Upper lobe of left lung (tissue), 4 donors: ENCODE measurements at regions not wholly inside any gene's neighbourhood (a gene's known extent, or its start where the extent isn't known, plus 50 kb on each side); places are given as distances from the start of the nearest gene placed in this dataset.

ENCODE experiments used
- POLR2A ChIP-seq, 4 donors: fragments of 450-650 bp; IDR thresholded peaks; one replicate each; pipeline ENCODE4 v1.5.1; 2016 to 2017; ENCODE audit warnings: antibody characterized with exemption in 4 of 4, mild to moderate bottlenecking in 2 of 4
- TF ChIP-seq, protein P1 (sequence below), 6 experiments: fragments of 450-650 bp in 4 of 6; fragments of 200-600 bp in 2 of 6; sonication (generic) in 2 of 6; IDR thresholded peaks; one replicate each; pipeline ENCODE4 v1.5.1; 2016 to 2019; ENCODE audit warnings: antibody characterized with exemption in 6 of 6

GRCh38 chr14:97301931-97302559 lies 504.9 kb downstream of the VRK1 start:
- TF ChIP-seq, protein P1, sequence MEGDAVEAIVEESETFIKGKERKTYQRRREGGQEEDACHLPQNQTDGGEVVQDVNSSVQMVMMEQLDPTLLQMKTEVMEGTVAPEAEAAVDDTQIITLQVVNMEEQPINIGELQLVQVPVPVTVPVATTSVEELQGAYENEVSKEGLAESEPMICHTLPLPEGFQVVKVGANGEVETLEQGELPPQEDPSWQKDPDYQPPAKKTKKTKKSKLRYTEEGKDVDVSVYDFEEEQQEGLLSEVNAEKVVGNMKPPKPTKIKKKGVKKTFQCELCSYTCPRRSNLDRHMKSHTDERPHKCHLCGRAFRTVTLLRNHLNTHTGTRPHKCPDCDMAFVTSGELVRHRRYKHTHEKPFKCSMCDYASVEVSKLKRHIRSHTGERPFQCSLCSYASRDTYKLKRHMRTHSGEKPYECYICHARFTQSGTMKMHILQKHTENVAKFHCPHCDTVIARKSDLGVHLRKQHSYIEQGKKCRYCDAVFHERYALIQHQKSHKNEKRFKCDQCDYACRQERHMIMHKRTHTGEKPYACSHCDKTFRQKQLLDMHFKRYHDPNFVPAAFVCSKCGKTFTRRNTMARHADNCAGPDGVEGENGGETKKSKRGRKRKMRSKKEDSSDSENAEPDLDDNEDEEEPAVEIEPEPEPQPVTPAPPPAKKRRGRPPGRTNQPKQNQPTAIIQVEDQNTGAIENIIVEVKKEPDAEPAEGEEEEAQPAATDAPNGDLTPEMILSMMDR (IDR thresholded peaks at IDR 0.05), result no peak
- no peak for TF ChIP-seq POLR2A (IDR thresholded peaks at IDR 0.05)
